Naive thymus-derived CD4-positive, alpha-beta T cell (primary cell): ENCODE measurements at regions not wholly inside any gene's neighbourhood (a gene's known extent, or its start where the extent isn't known, plus 50 kb on each side); places are given as distances from the start of the nearest gene placed in this dataset.
A peak's percentile ranks its signal among the peaks of the same experiment; 100 is the strongest.

Experiments
- ATAC-seq: fragments of 150-1000 bp; cut with Tn5 transposase; 2 replicates; pipeline ENCODE4 v1.10.0; 2021; ENCODE audit warnings: mild to moderate bottlenecking, moderate library complexity
- CTCF ChIA-PET: fragments of 350-600 bp; sonication (Branson Sonifier 250); formaldehyde crosslinking; loops from one replicate; lab custom pipeline; 2021; ENCODE audit warnings: antibody characterized with exemption; lab: Charles Lee
- POLR2A ChIA-PET: fragments of 350-600 bp; sonication (Branson Sonifier 250); formaldehyde crosslinking; loops from one replicate; lab custom pipeline; 2021; ENCODE audit warnings: antibody characterized with exemption, inconsistent platforms; lab: Charles Lee
- DNase-seq, 9 donors: peaks; one replicate each; pipeline versions ENCODE4 v3.0.0 to v3.0.0-alpha.2; 2020 to 2022; ENCODE audit warnings: mixed read lengths in 1 of 9
- H3K27ac ChIP-seq: one replicate; pipeline ENCODE4 v1.7.0; 2013; ENCODE audit warnings: mild to moderate bottlenecking, low read depth, low read length, moderate library complexity
- H3K27me3 ChIP-seq, 2 donors: one replicate each; pipeline ENCODE4 v1.7.0; 2013; ENCODE audit warnings: low read length in 2 of 2, mild to moderate bottlenecking in 2 of 2, moderate library complexity in 2 of 2; ENCODE audit not compliant: control insufficient read depth in 2 of 2, insufficient read depth in 2 of 2
- H3K36me3 ChIP-seq, 3 experiments: 1 replicate in 2 of 3; 2 replicates in 1 of 3; pipeline ENCODE4 v1.7.0; 2013; ENCODE audit warnings: low read length in 3 of 3, mild to moderate bottlenecking in 3 of 3, moderate library complexity in 1 of 3; ENCODE audit not compliant: insufficient read depth in 3 of 3, control insufficient read depth in 2 of 3
- H3K4me1 ChIP-seq, 2 donors: one replicate each; pipeline ENCODE4 v1.7.0; 2013; ENCODE audit warnings: low read length in 2 of 2, mild to moderate bottlenecking in 2 of 2, moderate library complexity in 1 of 2; ENCODE audit not compliant: control insufficient read depth in 2 of 2, insufficient read depth in 2 of 2
- H3K4me3 ChIP-seq: 2 replicates; pipeline ENCODE4 v1.7.0; 2013; ENCODE audit warnings: mild to moderate bottlenecking, low read length
- H3K9me3 ChIP-seq, 3 experiments: 1 replicate in 2 of 3; 2 replicates in 1 of 3; pipeline ENCODE4 v1.7.0; 2013; ENCODE audit warnings: low read length in 3 of 3; ENCODE audit not compliant: control insufficient read depth in 2 of 3
- H3K27ac Mint-ChIP-seq, 9 donors: one replicate each; pipeline ENCODE4 v1.8.0; 2020 to 2022; ENCODE audit warnings: mixed read lengths in 9 of 9, mild to moderate bottlenecking in 8 of 9, moderate library complexity in 5 of 9, inconsistent platforms in 2 of 9
- H3K27me3 Mint-ChIP-seq, 5 donors: one replicate each; pipeline ENCODE4 v1.8.0; 2021 to 2022; ENCODE audit warnings: mixed read lengths in 5 of 5, mild to moderate bottlenecking in 1 of 5
- H3K36me3 Mint-ChIP-seq, 5 donors: one replicate each; pipeline ENCODE4 v1.8.0; 2020 to 2022; ENCODE audit warnings: mixed read lengths in 5 of 5, mild to moderate bottlenecking in 3 of 5, inconsistent platforms in 1 of 5
- H3K4me1 Mint-ChIP-seq, 7 donors: one replicate each; pipeline ENCODE4 v1.8.0; 2020 to 2022; ENCODE audit warnings: mixed read lengths in 7 of 7, mild to moderate bottlenecking in 3 of 7, inconsistent platforms in 1 of 7
- H3K4me3 Mint-ChIP-seq, 10 donors: one replicate each; pipeline ENCODE4 v1.8.0; 2020 to 2022; ENCODE audit warnings: mild to moderate bottlenecking in 10 of 10, mixed read lengths in 10 of 10, moderate library complexity in 6 of 10, inconsistent platforms in 2 of 10
- H3K9me3 Mint-ChIP-seq, 11 donors: one replicate each; pipeline ENCODE4 v1.8.0; 2020 to 2022; ENCODE audit warnings: mixed read lengths in 11 of 11, mild to moderate bottlenecking in 4 of 11, inconsistent platforms in 1 of 11, moderate library complexity in 1 of 11
- intact Hi-C, 2 donors: fragments of 100-400 bp; cut with micrococcal nuclease; formaldehyde crosslinking; loops; one replicate each; pipeline ENCODE4 v1.15.1; 2023

DNA sequence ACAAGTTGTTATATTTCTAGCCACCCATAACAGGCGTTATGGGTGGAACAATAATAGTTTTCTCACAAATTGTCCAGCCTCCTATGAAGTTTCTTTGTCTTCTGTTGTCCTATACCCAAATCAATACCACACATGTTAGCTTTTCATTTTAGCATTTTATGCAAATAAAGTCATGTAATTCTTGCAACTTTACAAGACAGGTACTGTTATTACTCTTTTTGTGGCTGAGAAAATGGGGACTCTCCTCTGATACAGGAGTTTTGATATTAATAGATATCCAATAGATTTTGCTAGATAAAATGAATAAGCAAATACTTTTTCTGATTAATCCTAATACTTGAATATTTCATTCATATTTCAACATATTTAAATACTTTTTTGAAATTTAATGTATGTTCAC is 151.0 kb downstream of the PMAIP1 start:
- Mint-ChIP-seq H3K27ac (no peak overlapping the region), H3K4me1 (no peaks in the 10 kb centered on the region), H3K9me3 (peaks cover 0 to 6% (median 0%) of the 10 kb centered on the region in 11 donors), H3K36me3 (no peaks in the 10 kb centered on the region), H3K27me3 (peaks cover 0 to 7% (median 3%) of the 10 kb centered on the region in 5 donors), H3K4me3 (no peak overlapping the region)
- Histone ChIP-seq H3K27ac (no peak overlapping the region), H3K27me3 (no peaks in the 10 kb centered on the region), H3K9me3 (no peaks in the 10 kb centered on the region), H3K4me1 (no peaks in the 10 kb centered on the region), H3K36me3 (no peaks in the 10 kb centered on the region), H3K4me3 (no peak overlapping the region)
- ChIA-PET POLR2A (no interaction called here), CTCF (no interaction called here)
- ATAC-seq (no peak), DNase-seq (no peak)
- intact Hi-C loops = no loop called here

DNA sequence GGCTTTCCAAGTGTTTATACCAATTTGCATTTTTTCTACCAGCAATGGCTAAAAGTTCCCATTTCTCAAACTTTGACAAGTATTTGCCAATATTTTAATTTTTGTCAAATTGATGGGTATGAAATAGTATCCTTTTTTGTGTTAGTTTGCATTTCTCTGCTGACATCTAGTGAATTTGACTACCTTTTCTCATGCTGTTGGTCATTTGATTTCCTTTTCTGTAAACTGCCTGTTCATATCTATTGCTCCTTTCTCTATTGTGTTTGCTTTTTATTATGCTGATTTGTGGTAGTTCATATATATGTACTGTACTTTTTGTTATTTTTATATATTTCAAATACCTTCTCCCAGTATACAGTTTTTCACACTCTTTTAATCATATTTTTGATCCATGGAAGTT is 149.4 kb downstream of the PMAIP1 start:
- CTCF ChIA-PET = no interaction called here

DNA sequence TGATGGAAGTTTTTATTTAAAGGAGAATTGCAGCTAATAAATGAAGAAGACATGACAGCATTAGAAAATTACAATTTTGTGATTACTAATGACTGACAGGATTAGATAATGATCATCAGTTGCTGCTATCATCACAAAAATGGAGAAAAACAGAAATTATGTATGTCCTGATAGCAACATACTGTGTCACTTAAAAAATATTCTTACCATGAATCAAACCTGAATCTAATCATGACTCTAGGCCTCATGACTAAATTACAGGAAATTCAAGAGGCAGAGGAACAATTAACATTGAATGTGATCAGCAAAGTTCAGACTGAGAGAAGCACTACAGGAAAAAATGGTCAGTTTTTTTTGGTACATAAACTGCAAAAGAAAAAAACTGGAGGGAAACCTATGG is 147.8 kb downstream of the PMAIP1 start:
- H3K36me3 Mint-ChIP-seq = no peaks in the 10 kb centered on the region
- ChIA-PET CTCF (no interaction called here), POLR2A (no interaction called here)
- no peaks in the 10 kb centered on the region for H3K4me1 Mint-ChIP-seq
- DNase-seq = no peak
- Histone ChIP-seq H3K4me3 (no peak overlapping the region), H3K27me3 (no peaks in the 10 kb centered on the region), H3K36me3 (no peaks in the 10 kb centered on the region), H3K27ac (no peak overlapping the region), H3K9me3 (no peaks in the 10 kb centered on the region), H3K4me1 (no peaks in the 10 kb centered on the region)
- no peak overlapping the region for H3K27ac Mint-ChIP-seq
- intact Hi-C loops = no loop called here
- peaks cover 0 to 6% (median 0%) of the 10 kb centered on the region in 11 donors for H3K9me3 Mint-ChIP-seq
- H3K27me3 Mint-ChIP-seq = peaks cover 0 to 2% (median 0%) of the 10 kb centered on the region in 5 donors
- no peak for ATAC-seq
- H3K4me3 Mint-ChIP-seq = no peak overlapping the region

More for the DNA sequence above, 149.4 kb downstream of the PMAIP1 start:
- POLR2A ChIA-PET = no interaction called here
- Mint-ChIP-seq H3K27ac (no peak overlapping the region), H3K27me3 (peaks cover 0 to 7% (median 3%) of the 10 kb centered on the region in 5 donors), H3K36me3 (no peaks in the 10 kb centered on the region), H3K9me3 (peaks cover 0 to 6% (median 0%) of the 10 kb centered on the region in 11 donors), H3K4me1 (no peaks in the 10 kb centered on the region), H3K4me3 (no peak overlapping the region)
- Histone ChIP-seq H3K4me1 (no peaks in the 10 kb centered on the region), H3K27ac (no peak overlapping the region), H3K27me3 (no peaks in the 10 kb centered on the region), H3K4me3 (no peak overlapping the region), H3K9me3 (no peaks in the 10 kb centered on the region), H3K36me3 (no peaks in the 10 kb centered on the region)
- intact Hi-C loops = no loop called here
- ATAC-seq (no peak), DNase-seq (no peak)

DNA sequence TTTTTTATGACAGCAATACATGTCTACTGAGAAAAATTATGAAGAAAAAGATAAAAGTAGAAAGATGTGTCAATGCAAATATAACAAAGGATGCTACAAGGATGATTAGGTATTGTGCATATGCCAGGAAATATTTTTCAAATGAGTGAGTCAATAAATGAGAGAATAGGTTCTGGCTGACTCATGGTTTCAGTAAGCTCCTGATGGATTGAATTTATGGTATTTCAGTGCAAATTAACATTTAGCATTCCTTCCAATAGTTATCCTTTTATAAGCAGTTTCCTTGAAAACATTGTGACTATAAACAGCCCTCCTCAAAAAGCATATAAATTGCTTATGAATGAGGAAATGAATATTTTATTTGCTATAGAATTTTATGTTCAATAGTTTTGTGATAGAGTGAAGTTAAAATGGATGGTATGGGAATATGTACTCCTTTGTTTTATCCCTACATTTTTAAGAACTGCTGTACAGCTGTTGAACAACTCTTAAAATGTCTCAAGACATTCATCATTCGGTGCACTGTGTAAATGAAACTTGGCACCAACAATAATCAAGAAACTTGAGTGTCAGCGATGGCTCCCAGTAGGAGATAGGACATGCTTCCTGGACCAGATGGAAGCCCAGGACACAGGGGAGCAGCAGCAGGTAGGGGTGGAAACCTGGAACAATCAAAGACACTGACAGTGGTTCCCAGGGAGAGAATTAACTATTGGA is 144.7 kb downstream of the PMAIP1 start:
- CTCF ChIA-PET = no interaction called here
- intact Hi-C loops = no loop called here
- ATAC-seq (no peak), DNase-seq (no peak)
- peaks cover 0 to 5% (median 0%) of the 10 kb centered on the region in 11 donors for H3K9me3 Mint-ChIP-seq
- no peak overlapping the region for H3K4me3 ChIP-seq
- no peaks in the 10 kb centered on the region for H3K27me3 ChIP-seq
- no peaks in the 10 kb centered on the region for H3K4me1 ChIP-seq
- H3K36me3 ChIP-seq = no peaks in the 10 kb centered on the region
- no peak overlapping the region for H3K4me3 Mint-ChIP-seq
- POLR2A ChIA-PET = no interaction called here
- H3K9me3 ChIP-seq = no peaks in the 10 kb centered on the region
- H3K36me3 Mint-ChIP-seq = no peaks in the 10 kb centered on the region
- peak overlapping the region in 1 of 9 donors; percentile 33 for H3K27ac Mint-ChIP-seq
- no peaks in the 10 kb centered on the region for H3K4me1 Mint-ChIP-seq
- no peak overlapping the region for H3K27ac ChIP-seq
- H3K27me3 Mint-ChIP-seq = peaks cover 2 to 13% (median 7%) of the 10 kb centered on the region in 5 donors

DNA sequence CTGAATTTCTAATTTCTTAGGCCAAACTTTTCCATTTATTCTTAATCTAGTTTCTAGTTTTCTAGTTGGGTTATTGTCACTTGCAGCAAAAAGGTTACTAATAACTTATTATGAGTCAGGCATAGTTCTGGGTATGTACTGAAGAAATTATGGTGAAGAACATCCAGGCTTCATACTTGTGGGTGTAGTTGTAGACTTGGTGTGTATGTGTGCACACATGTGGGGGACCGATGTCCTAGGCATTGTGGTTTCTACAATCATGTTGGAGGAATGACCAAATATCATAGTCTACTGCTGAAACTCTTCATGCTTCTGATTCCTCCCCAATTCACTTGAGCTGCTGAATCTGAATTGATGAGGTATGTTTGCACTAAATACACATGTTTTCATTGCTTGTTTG is 141.2 kb downstream of the PMAIP1 start:
- Mint-ChIP-seq H3K36me3 (no peaks in the 10 kb centered on the region), H3K4me1 (no peaks in the 10 kb centered on the region), H3K9me3 (peaks cover 0 to 5% (median 0%) of the 10 kb centered on the region in 11 donors), H3K4me3 (no peak overlapping the region), H3K27ac (no peak overlapping the region), H3K27me3 (peaks cover 0 to 23% (median 11%) of the 10 kb centered on the region in 5 donors)
- Histone ChIP-seq H3K4me1 (no peaks in the 10 kb centered on the region), H3K27me3 (no peaks in the 10 kb centered on the region), H3K36me3 (no peaks in the 10 kb centered on the region), H3K9me3 (no peaks in the 10 kb centered on the region), H3K4me3 (no peak overlapping the region), H3K27ac (no peak overlapping the region)
- ATAC-seq (no peak), DNase-seq (no peak)
- intact Hi-C loops = no loop called here
- ChIA-PET CTCF (no interaction called here), POLR2A (no interaction called here)

DNA sequence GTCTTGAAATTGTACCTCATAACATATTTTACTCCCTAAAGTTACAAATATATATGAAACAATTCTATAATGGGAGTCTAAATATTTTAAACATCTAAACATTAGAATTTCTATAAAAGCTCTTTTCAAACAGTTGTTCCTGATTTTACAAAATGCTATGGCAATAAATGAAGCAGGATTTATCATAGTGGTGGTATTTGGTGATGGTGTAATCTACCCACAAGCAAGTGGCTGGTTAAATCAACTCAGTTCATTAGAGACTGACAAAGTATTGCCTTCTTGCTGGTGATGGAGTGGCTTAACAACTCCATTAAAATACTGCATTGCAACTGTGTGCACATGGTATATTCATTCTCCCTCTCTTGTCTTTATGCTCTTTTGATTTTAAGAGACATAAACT is 138.9 kb downstream of the PMAIP1 start:
- Mint-ChIP-seq H3K4me1 (no peaks in the 10 kb centered on the region), H3K27me3 (peaks cover 0 to 23% (median 11%) of the 10 kb centered on the region in 5 donors), H3K36me3 (no peaks in the 10 kb centered on the region), H3K4me3 (no peak overlapping the region), H3K9me3 (peaks cover 0 to 5% (median 0%) of the 10 kb centered on the region in 11 donors), H3K27ac (no peak overlapping the region)
- Histone ChIP-seq H3K27me3 (no peaks in the 10 kb centered on the region), H3K27ac (no peak overlapping the region), H3K36me3 (no peaks in the 10 kb centered on the region), H3K4me3 (no peak overlapping the region), H3K4me1 (no peaks in the 10 kb centered on the region), H3K9me3 (no peaks in the 10 kb centered on the region)
- intact Hi-C loops = no loop called here
- CTCF ChIA-PET = no interaction called here
- ATAC-seq (no peak), DNase-seq (no peak)
- POLR2A ChIA-PET = no interaction called here

DNA sequence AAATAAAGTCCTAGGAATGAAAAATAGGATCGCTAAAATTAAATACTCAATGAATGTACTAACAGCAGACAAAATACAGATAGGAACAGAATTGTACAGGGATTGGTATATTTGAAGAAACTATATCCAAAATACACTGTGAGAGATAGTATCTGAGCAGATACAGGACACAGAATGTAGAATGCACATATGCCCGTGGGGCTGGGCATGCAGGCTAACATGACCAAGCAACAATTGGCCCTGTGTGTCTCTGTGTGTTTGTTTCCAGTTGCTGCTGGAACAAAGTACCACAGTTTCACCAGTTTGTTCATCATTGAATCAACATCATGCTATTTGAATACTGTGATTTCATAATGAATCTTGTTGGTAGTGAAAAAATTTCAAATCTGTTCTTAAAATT is 127.6 kb downstream of the PMAIP1 start:
- Histone ChIP-seq H3K27me3 (no peaks in the 10 kb centered on the region), H3K27ac (no peak overlapping the region), H3K36me3 (no peaks in the 10 kb centered on the region), H3K4me3 (no peak overlapping the region), H3K9me3 (no peaks in the 10 kb centered on the region), H3K4me1 (no peaks in the 10 kb centered on the region)
- POLR2A ChIA-PET = no interaction called here
- Mint-ChIP-seq H3K9me3 (peaks cover 0 to 1% (median 0%) of the 10 kb centered on the region in 11 donors), H3K4me1 (no peaks in the 10 kb centered on the region), H3K27ac (no peak overlapping the region), H3K4me3 (no peak overlapping the region), H3K36me3 (no peaks in the 10 kb centered on the region), H3K27me3 (peaks cover 0 to 11% (median 9%) of the 10 kb centered on the region in 5 donors)
- ATAC-seq (no peak), DNase-seq (no peak)
- intact Hi-C loops = no loop called here
- CTCF ChIA-PET = no interaction called here
